Naive thymus-derived CD8-positive, alpha-beta T cell (primary cell): ENCODE measurements at regions not wholly inside any gene's neighbourhood (a gene's known extent, or its start where the extent isn't known, plus 50 kb on each side); places are given as distances from the start of the nearest gene placed in this dataset.
"Not testable (repeated sequence)": the region's sequence is repeated elsewhere in the genome, so short reads cannot be mapped to it uniquely, and the experiment has no call there.

Experiments used
- ATAC-seq, 2 donors: fragments of 150-1000 bp; cut with Tn5 transposase in 1 of 2; sonication (Bioruptor Pico), chemical (Tn5 transposase) in 1 of 2; 1 replicate in 1 of 2; 2 replicates in 1 of 2; pipeline ENCODE4 v1.10.0; 2021; ENCODE audit warnings: mild to moderate bottlenecking in 2 of 2, moderate library complexity in 2 of 2
- POLR2A ChIA-PET: fragments of 350-600 bp; sonication (Branson Sonifier 250); formaldehyde crosslinking; loops from one replicate; lab custom pipeline; 2021; ENCODE audit warnings: antibody characterized with exemption; lab: Charles Lee
- DNase-seq, 10 donors: peaks; one replicate each; pipeline versions ENCODE4 v3.0.0 to v3.0.0-alpha.2; 2020 to 2022
- H3K27ac Mint-ChIP-seq, 10 donors: one replicate each; pipeline ENCODE4 v1.8.0; 2020 to 2022; ENCODE audit warnings: mild to moderate bottlenecking in 10 of 10, mixed read lengths in 10 of 10, moderate library complexity in 4 of 10, inconsistent platforms in 1 of 10
- H3K27me3 Mint-ChIP-seq, 5 donors: one replicate each; pipeline ENCODE4 v1.8.0; 2021 to 2022; ENCODE audit warnings: mixed read lengths in 5 of 5
- H3K36me3 Mint-ChIP-seq, 3 donors: one replicate each; pipeline ENCODE4 v1.8.0; 2020 to 2022; ENCODE audit warnings: mixed read lengths in 3 of 3, mild to moderate bottlenecking in 2 of 3, inconsistent platforms in 1 of 3
- H3K4me1 Mint-ChIP-seq, 4 donors: one replicate each; pipeline ENCODE4 v1.8.0; 2021 to 2022; ENCODE audit warnings: mixed read lengths in 4 of 4
- H3K4me3 Mint-ChIP-seq, 10 donors: one replicate each; pipeline ENCODE4 v1.8.0; 2020 to 2022; ENCODE audit warnings: mild to moderate bottlenecking in 10 of 10, mixed read lengths in 10 of 10, moderate library complexity in 6 of 10, inconsistent platforms in 1 of 10
- H3K9me3 Mint-ChIP-seq, 9 donors: one replicate each; pipeline ENCODE4 v1.8.0; 2020 to 2022; ENCODE audit warnings: mixed read lengths in 9 of 9, mild to moderate bottlenecking in 3 of 9, inconsistent platforms in 1 of 9, moderate library complexity in 1 of 9

DNA sequence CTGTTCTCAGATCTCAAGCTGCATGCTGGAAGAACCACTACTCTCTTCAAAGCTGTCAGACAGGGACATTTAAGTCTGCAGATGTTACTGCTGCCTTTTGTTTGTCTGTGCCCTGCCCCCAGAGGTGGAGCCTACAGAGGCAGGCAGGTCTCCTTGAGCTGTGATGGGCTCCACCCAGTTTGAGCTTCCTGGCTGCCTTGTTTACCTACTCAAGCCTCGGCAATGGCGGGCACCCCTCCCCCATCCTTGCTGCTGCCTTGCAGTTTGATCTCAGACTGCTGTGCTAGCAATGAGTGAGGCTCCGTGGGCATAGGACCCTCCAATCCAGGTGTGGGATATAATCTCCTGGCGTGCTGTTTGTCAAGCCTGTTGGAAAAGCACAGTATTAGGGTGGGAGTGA is 1122.9 kb downstream of the DNAJB9 start:
- H3K27me3 Mint-ChIP-seq, H3K4me3 Mint-ChIP-seq, POLR2A ChIA-PET, ATAC-seq, H3K36me3 Mint-ChIP-seq, H3K27ac Mint-ChIP-seq, DNase-seq, H3K4me1 Mint-ChIP-seq: not testable (repeated sequence)
- peaks cover 0 to 38% (median 12%) of the 10 kb centered on the region in 9 donors for H3K9me3 Mint-ChIP-seq

DNA sequence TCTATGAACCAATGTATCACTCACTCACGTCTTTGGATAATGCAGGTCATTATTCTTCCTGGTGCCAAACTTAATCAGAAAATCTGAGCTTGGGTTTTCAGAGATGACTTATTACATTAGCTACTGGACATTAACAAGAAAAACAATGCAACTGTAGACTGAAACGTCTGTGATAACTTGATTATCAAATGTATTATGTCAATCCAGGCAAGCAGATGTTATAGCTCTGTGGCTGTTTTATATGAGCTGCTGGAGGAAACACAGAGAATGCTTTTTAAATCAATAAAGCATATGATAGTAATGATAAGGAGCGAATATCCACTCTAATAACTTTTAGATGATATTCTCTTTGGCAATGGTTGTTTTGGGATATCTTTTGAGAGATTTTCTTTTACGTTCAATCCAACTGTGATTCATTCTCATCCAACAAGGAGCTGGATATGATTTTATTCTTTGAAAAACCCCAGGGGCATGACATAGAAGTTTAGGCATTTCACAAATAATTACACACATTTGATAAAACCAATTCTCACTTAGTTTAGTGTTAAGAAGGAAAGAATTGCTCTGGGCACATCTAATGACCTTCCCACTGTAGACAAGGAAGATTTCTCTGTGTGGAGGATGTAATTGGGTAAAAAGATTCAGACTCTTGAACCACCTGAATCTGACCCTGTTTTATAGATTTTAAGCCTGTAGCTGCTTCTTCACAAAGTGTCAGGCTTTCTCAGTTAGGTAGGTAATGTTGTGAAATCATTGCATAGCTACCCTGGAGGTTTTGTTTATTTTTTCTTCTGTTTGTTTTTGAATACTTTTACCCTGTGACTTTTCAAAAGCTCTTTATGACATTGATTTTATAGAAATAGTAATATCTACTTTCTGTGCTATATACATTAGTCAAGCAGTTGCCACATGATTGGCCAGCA is 1124.7 kb downstream of the DNAJB9 start:
- DNase-seq (no peak), ATAC-seq (no peak)
- Mint-ChIP-seq H3K4me1 (no peaks in the 10 kb centered on the region), H3K27me3 (no peaks in the 10 kb centered on the region), H3K9me3 (peaks cover 0 to 38% (median 11%) of the 10 kb centered on the region in 9 donors), H3K27ac (no peak overlapping the region), H3K4me3 (no peak overlapping the region), H3K36me3 (peaks cover 0 to 4% (median 0%) of the 10 kb centered on the region in 3 donors)
- POLR2A ChIA-PET = no interaction called here

DNA sequence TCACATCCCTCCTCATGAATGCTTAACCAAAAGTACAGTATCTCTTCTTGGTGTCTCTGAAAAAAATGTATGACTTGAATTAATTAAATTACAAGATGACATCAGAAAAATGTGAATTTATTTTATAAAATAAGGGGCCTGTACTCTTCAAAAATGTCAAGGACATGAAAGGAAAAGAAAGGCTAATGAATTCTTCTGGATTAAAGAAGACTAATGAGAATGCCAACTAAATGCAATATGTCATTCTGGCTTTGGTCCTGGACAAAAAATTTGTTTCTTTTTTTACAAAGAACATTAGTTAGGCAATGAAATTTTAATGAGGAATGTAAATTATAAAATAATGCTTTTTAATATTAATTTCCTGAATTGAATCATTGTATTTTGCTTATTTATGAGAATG is 1125.7 kb downstream of the DNAJB9 start:
- H3K27ac Mint-ChIP-seq = no peak overlapping the region
- ATAC-seq (no peak), DNase-seq (no peak)
- no peaks in the 10 kb centered on the region for H3K4me1 Mint-ChIP-seq
- H3K9me3 Mint-ChIP-seq = peaks cover 1 to 37% (median 10%) of the 10 kb centered on the region in 9 donors
- POLR2A ChIA-PET = no interaction called here
- H3K36me3 Mint-ChIP-seq = no peaks in the 10 kb centered on the region
- H3K27me3 Mint-ChIP-seq = no peaks in the 10 kb centered on the region
- H3K4me3 Mint-ChIP-seq = no peak overlapping the region

GRCh38 chr7:109696723-109697122 is 1127.0 kb downstream of the DNAJB9 start:
- Mint-ChIP-seq H3K27ac (no peak overlapping the region), H3K27me3 (no peaks in the 10 kb centered on the region), H3K4me3 (no peak overlapping the region), H3K9me3 (peaks cover 1 to 30% (median 10%) of the 10 kb centered on the region in 9 donors), H3K4me1 (no peaks in the 10 kb centered on the region), H3K36me3 (no peaks in the 10 kb centered on the region)
- POLR2A ChIA-PET = no interaction called here
- ATAC-seq = no peak
- no peak for DNase-seq

- DNase-seq (no peak), ATAC-seq (no peak)
- Mint-ChIP-seq H3K27ac (no peak overlapping the region), H3K4me1 (no peaks in the 10 kb centered on the region), H3K4me3 (no peak overlapping the region), H3K9me3 (peaks cover 1 to 20% (median 10%) of the 10 kb centered on the region in 9 donors), H3K27me3 (no peaks in the 10 kb centered on the region), H3K36me3 (no peaks in the 10 kb centered on the region)
- POLR2A ChIA-PET = no interaction called here
Measured at GRCh38 chr7:109699661-109700060, 1130.0 kb downstream of the DNAJB9 start.

GRCh38 chr7:109713366-109713765 is 1143.7 kb downstream of the DNAJB9 start:
- H3K4me3 Mint-ChIP-seq = no peak overlapping the region
- POLR2A ChIA-PET = no interaction called here
- no peaks in the 10 kb centered on the region for H3K36me3 Mint-ChIP-seq
- no peak for DNase-seq
- no peak overlapping the region for H3K27ac Mint-ChIP-seq
- peaks cover 0 to 9% (median 0%) of the 10 kb centered on the region in 9 donors for H3K9me3 Mint-ChIP-seq
- H3K4me1 Mint-ChIP-seq = no peaks in the 10 kb centered on the region
- no peak for ATAC-seq
- no peaks in the 10 kb centered on the region for H3K27me3 Mint-ChIP-seq

DNA sequence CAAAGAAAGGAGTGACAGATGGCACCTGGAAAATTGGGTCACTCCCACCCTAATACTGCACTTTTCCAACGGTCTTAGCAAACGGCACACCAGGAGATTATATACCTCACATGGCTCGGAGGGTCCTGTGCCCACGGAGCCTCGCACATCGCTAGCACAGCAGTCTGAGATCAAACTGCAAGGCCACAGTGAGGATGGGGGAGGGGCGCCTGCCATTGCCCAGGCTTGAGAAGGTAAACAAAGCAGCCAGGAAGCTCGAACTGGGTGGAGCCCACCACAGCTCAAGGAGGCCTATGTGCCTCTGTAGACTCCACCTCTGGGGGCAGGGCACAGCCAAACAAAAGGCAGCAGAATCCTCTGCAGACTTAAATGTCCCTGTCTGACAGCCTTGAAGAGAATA is 1149.7 kb downstream of the DNAJB9 start:
- H3K27me3 Mint-ChIP-seq, H3K4me1 Mint-ChIP-seq, H3K4me3 Mint-ChIP-seq, POLR2A ChIA-PET, H3K27ac Mint-ChIP-seq, DNase-seq, ATAC-seq, H3K36me3 Mint-ChIP-seq: not testable (repeated sequence)
- peaks cover 0 to 19% (median 11%) of the 10 kb centered on the region in 9 donors for H3K9me3 Mint-ChIP-seq

DNA sequence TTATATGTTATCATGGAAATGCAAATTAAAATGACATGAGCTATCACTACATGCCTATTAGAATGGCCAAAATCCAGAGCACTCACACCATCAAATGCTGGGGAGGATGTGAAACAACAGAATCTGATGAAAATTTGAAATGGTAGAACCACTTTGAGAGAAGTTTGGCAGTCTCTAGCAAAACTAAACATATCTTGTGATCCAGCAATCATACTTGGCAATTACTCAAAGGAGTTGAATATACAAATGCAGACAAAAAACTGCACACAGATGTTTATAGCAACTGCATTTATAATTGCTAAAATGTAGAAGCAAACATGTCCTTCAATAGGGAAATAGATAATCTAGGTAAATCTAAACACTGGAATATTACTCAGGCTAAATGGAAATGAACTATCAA is 1164.9 kb downstream of the DNAJB9 start:
- Mint-ChIP-seq H3K4me3 (no peak overlapping the region), H3K36me3 (no peaks in the 10 kb centered on the region), H3K9me3 (peaks cover 0 to 24% (median 9%) of the 10 kb centered on the region in 9 donors), H3K4me1 (no peaks in the 10 kb centered on the region), H3K27me3 (no peaks in the 10 kb centered on the region), H3K27ac (no peak overlapping the region)
- POLR2A ChIA-PET = no interaction called here
- ATAC-seq = no peak
- no peak for DNase-seq

- Mint-ChIP-seq H3K9me3 (peaks cover 0 to 12% (median 9%) of the 10 kb centered on the region in 9 donors), H3K36me3 (no peaks in the 10 kb centered on the region), H3K4me3 (no peak overlapping the region), H3K27ac (no peak overlapping the region), H3K4me1 (no peaks in the 10 kb centered on the region), H3K27me3 (no peaks in the 10 kb centered on the region)
- DNase-seq = no peak
- ATAC-seq = no peak
- POLR2A ChIA-PET = no interaction called here
Measured at GRCh38 chr7:109735881-109736280, 1166.2 kb downstream of the DNAJB9 start.

DNA sequence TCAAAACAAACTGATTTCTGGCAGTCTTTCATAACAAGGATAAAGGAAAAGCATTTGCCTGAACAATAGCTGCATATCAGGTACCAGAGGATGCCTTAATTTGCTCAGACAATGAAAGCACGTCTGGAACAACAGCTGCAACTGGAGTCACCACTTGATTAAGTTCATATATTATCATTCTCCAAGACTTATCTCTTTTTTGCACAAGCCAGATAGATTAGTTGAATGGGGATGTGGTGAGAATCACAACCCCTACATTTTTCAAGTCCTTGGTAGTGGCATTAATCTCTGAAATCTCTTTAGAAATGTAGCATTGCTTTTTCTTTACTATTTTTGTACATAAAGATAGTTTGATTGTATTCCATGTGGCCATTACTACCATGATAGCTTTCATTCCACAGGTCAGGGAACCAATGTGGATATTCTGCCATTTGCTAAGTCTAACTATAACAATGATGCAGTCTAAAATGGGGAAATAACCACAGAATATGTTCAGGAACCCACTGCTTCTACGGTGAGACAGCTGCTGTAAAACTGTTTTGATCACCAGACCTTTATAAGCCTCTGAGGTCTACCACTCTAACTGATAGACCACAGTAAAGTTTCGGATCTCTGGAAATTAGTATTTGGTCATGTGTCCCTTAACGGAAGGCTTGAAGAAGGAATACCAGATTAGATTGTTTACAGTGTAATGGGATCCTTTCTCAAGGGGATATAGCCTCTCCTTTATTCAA is 1176.2 kb downstream of the DNAJB9 start:
- peaks cover 0 to 9% (median 0%) of the 10 kb centered on the region in 9 donors for H3K9me3 Mint-ChIP-seq
- H3K27ac Mint-ChIP-seq = no peak overlapping the region
- POLR2A ChIA-PET = no interaction called here
- no peak for DNase-seq
- no peaks in the 10 kb centered on the region for H3K27me3 Mint-ChIP-seq
- peaks cover 0 to 1% (median 0%) of the 10 kb centered on the region in 4 donors for H3K4me1 Mint-ChIP-seq
- H3K4me3 Mint-ChIP-seq = no peak overlapping the region
- ATAC-seq = no peak
- H3K36me3 Mint-ChIP-seq = no peaks in the 10 kb centered on the region

DNA sequence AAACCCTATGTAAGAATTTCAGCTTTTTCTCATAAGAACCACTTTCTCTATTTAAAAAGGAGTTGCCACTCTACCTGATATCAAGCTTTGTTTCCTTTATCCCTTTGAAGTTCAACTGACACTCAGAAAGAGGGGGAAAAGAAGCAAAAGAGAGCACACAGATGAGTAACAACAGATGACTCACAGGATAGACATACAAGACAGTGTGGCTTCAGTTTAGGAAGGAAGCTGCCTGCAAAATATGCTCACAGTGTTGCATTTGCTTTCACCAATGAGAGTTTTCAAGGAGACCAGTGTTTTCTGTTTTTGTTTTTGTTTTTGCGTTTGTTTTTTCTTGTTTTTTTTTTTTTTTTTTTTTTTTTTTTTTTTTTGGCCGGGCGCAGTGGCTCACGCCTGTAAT is 1181.6 kb downstream of the DNAJB9 start:
- Mint-ChIP-seq H3K27me3 (no peaks in the 10 kb centered on the region), H3K27ac (no peak overlapping the region), H3K9me3 (peaks cover 0 to 17% (median 4%) of the 10 kb centered on the region in 9 donors), H3K36me3 (no peaks in the 10 kb centered on the region), H3K4me1 (no peaks in the 10 kb centered on the region), H3K4me3 (no peak overlapping the region)
- POLR2A ChIA-PET = no interaction called here
- ATAC-seq = no peak
- no peak for DNase-seq

DNA sequence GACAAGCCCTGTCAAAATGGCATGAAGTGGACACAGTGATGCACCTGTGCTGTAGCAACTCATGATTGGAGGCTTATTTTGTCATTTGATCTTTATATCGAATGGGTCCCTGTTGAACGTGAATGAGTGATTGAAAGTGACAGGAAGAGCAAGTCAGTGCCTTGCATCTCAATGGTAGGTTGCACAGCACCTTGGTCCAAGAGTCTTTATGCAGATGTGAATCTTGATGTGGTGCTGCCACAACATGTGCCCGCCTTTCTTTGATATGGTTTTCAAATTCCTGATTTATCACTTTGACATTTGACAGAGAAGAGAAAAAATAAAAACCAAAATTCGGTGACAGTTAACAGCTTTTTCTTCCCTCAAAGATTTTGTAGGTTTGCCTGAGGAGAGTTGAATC is 1182.4 kb downstream of the DNAJB9 start:
- H3K4me3 Mint-ChIP-seq = no peak overlapping the region
- peak overlapping the region in 1 of 10 donors; percentile 13 for H3K27ac Mint-ChIP-seq
- H3K27me3 Mint-ChIP-seq = no peaks in the 10 kb centered on the region
- POLR2A ChIA-PET = no interaction called here
- H3K4me1 Mint-ChIP-seq = no peaks in the 10 kb centered on the region
- peaks cover 0 to 15% (median 4%) of the 10 kb centered on the region in 9 donors for H3K9me3 Mint-ChIP-seq
- ATAC-seq (no peak), DNase-seq (no peak)
- no peaks in the 10 kb centered on the region for H3K36me3 Mint-ChIP-seq

DNA sequence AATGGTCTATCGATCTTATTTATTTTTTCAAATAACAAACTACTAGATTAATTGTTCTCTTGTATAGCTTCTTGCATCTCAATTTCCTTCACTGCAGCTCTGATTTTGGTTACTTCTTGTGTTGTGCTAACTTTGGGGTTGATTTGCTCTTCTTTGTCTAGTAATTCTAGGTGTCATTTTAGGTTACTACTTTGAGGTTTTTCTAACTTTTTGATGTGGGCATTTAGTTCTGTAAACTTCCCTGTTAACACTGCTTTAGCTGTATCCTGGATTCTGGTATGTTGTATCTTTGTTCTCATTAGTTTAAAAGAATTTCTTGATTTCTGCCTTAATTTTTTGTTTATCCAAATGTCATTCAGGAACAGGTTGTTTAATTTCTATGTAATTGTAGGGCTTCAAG is 1188.0 kb downstream of the DNAJB9 start:
- H3K36me3 Mint-ChIP-seq = peaks cover 0 to 3% (median 0%) of the 10 kb centered on the region in 3 donors
- H3K4me3 Mint-ChIP-seq = no peak overlapping the region
- H3K27me3 Mint-ChIP-seq = peaks cover 0 to 10% (median 2%) of the 10 kb centered on the region in 5 donors
- DNase-seq (no peak), ATAC-seq (no peak)
- H3K4me1 Mint-ChIP-seq = no peaks in the 10 kb centered on the region
- H3K27ac Mint-ChIP-seq = no peak overlapping the region
- peaks cover 0 to 37% (median 13%) of the 10 kb centered on the region in 9 donors for H3K9me3 Mint-ChIP-seq
- POLR2A ChIA-PET = no interaction called here
